ENCODE measurements at regions not wholly inside any gene's neighbourhood (a gene's known extent, or its start where the extent isn't known, plus 50 kb on each side); places are given as distances from the start of the nearest gene placed in this dataset.

DNA sequence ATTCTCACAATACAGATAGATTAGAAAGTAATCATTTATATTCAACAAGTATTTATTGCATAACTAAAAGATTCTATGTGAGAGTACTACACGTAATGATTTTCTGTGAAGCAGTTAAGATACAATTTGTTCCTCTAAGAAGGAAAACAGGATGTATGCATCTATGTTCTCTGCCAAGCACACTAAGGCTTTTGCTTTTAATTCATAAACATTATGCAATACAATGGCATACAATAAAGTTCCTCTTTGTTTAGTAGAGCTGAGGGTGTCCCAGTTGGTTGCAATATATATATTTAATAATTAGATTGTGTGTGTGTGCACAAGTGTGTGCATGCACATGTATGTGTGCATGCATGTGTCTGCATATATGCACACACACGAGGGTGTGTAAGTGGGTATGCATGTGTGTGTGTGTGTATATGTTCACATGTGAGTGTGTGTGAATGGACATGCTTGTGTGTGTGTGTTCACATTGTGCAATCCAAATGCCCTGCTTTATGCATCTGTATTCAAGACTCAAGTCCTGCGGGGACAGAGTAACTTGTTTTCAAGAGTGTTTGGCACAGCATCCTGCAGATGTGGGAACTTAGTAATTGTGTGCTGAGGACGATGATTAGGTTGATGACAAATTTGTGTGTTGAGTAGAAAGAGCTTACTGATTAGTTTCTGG is 481.5 kb upstream of the KLF6 start (continued):
- TF ChIP-seq SMAD3 (CRISPR knock-in tag; IDR thresholded peaks at IDR 0.05; ENCODE audit: borderline replicate concordance) (no peak), RORB (CRISPR knock-in tag; IDR thresholded peaks at IDR 0.05) (no peak), ATF1 (CRISPR knock-in tag; IDR thresholded peaks at IDR 0.05) (no peak), GTF2I (CRISPR knock-in tag; conservative IDR thresholded peaks at IDR 0.05) (no peak), JAZF1 (CRISPR knock-in tag; IDR thresholded peaks at IDR 0.05) (no peak), ZNF317 (CRISPR knock-in tag; IDR thresholded peaks at IDR 0.05; ENCODE audit: borderline replicate concordance, low read depth) (no peak), MYBL2 (CRISPR knock-in tag; IDR thresholded peaks at IDR 0.05) (no peak)
- TF ChIP-seq, protein P1, sequence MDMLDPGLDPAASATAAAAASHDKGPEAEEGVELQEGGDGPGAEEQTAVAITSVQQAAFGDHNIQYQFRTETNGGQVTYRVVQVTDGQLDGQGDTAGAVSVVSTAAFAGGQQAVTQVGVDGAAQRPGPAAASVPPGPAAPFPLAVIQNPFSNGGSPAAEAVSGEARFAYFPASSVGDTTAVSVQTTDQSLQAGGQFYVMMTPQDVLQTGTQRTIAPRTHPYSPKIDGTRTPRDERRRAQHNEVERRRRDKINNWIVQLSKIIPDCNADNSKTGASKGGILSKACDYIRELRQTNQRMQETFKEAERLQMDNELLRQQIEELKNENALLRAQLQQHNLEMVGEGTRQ (CRISPR knock-in tag; IDR thresholded peaks at IDR 0.05): no peak

- POLR2A ChIA-PET: no interaction called here
- CTCF ChIA-PET: no interaction called here
- DNase-seq (ENCODE audit: low spot score) (no peak), ATAC-seq (no peak)
- Mint-ChIP-seq H3K36me3 (peaks cover 14% of the 10 kb centered on the region), H3K9me3 (peaks cover 28% of the 10 kb centered on the region), H3K27ac (no peak overlapping the region), H3K4me3 (no peak overlapping the region), H3K4me1 (no peaks in the 10 kb centered on the region), H3K27me3 (ENCODE audit: low read depth) (no peaks in the 10 kb centered on the region)
- TF ChIP-seq TP53 (CRISPR knock-in tag; IDR thresholded peaks at IDR 0.05) (no peak), SP1 (CRISPR knock-in tag; conservative IDR thresholded peaks at IDR 0.05) (no peak), ZNF138 (CRISPR knock-in tag; conservative IDR thresholded peaks at IDR 0.05) (no peak), MXD4 (CRISPR knock-in tag; IDR thresholded peaks at IDR 0.05; ENCODE audit: borderline replicate concordance) (no peak), ZBTB21 (CRISPR knock-in tag; IDR thresholded peaks at IDR 0.05; ENCODE audit: borderline replicate concordance) (no peak), ZNF512 (CRISPR knock-in tag; IDR thresholded peaks at IDR 0.05; ENCODE audit: borderline replicate concordance) (no peak), CTCF (IDR thresholded peaks at IDR 0.05) (no peak), NFE2L1 (CRISPR knock-in tag; IDR thresholded peaks at IDR 0.05) (no peak), RELA (CRISPR knock-in tag; IDR thresholded peaks at IDR 0.05; ENCODE audit: borderline replicate concordance) (no peak), CREM (CRISPR knock-in tag; IDR thresholded peaks at IDR 0.05) (no peak)
- TF ChIP-seq, protein P2, sequence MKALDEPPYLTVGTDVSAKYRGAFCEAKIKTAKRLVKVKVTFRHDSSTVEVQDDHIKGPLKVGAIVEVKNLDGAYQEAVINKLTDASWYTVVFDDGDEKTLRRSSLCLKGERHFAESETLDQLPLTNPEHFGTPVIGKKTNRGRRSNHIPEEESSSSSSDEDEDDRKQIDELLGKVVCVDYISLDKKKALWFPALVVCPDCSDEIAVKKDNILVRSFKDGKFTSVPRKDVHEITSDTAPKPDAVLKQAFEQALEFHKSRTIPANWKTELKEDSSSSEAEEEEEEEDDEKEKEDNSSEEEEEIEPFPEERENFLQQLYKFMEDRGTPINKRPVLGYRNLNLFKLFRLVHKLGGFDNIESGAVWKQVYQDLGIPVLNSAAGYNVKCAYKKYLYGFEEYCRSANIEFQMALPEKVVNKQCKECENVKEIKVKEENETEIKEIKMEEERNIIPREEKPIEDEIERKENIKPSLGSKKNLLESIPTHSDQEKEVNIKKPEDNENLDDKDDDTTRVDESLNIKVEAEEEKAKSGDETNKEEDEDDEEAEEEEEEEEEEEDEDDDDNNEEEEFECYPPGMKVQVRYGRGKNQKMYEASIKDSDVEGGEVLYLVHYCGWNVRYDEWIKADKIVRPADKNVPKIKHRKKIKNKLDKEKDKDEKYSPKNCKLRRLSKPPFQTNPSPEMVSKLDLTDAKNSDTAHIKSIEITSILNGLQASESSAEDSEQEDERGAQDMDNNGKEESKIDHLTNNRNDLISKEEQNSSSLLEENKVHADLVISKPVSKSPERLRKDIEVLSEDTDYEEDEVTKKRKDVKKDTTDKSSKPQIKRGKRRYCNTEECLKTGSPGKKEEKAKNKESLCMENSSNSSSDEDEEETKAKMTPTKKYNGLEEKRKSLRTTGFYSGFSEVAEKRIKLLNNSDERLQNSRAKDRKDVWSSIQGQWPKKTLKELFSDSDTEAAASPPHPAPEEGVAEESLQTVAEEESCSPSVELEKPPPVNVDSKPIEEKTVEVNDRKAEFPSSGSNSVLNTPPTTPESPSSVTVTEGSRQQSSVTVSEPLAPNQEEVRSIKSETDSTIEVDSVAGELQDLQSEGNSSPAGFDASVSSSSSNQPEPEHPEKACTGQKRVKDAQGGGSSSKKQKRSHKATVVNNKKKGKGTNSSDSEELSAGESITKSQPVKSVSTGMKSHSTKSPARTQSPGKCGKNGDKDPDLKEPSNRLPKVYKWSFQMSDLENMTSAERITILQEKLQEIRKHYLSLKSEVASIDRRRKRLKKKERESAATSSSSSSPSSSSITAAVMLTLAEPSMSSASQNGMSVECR (CRISPR knock-in tag; IDR thresholded peaks at IDR 0.05; ENCODE audit: borderline replicate concordance): no peak
Observed at GRCh38 chr10:4265964-4266363, 481.0 kb upstream of the KLF6 start.
